Smooth muscle cell (in vitro differentiated cells): ENCODE measurements at regions not wholly inside any gene's neighbourhood (a gene's known extent, or its start where the extent isn't known, plus 50 kb on each side); places are given as distances from the start of the nearest gene placed in this dataset.

Experiments
- DNase-seq: peaks from one replicate; lab custom pipeline; 2025; ENCODE audit not compliant: unreplicated experiment; lab: John Stamatoyannopoulos, UW
- H2AFZ ChIP-seq: fragments of 200-600 bp; sonication (generic); 2 replicates; pipeline ENCODE4 v1.6.0; 2016; ENCODE audit warnings: antibody characterized with exemption, low read depth, mild to moderate bottlenecking
- H3F3A ChIP-seq: fragments of 200-600 bp; sonication (generic); 2 replicates; pipeline ENCODE4 v1.6.0; 2017; ENCODE audit warnings: antibody characterized with exemption, low read depth
- H3K27ac ChIP-seq: fragments of 200-600 bp; sonication (generic); 2 replicates; pipeline ENCODE4 v1.5.1; 2016; ENCODE audit warnings: low read depth, mild to moderate bottlenecking
- H3K27me3 ChIP-seq: fragments of 200-600 bp; sonication (generic); 2 replicates; pipeline ENCODE4 v1.6.1; 2016; ENCODE audit warnings: low read depth, mild to moderate bottlenecking
- H3K36me3 ChIP-seq: fragments of 200-600 bp; sonication (generic); 2 replicates; pipeline ENCODE4 v1.5.1; 2016; ENCODE audit warnings: low read depth
- H3K4me1 ChIP-seq: fragments of 200-600 bp; sonication (generic); 2 replicates; pipeline ENCODE4 v1.5.1; 2016; ENCODE audit warnings: low read depth
- H3K4me2 ChIP-seq: fragments of 200-600 bp; sonication (generic); 2 replicates; pipeline ENCODE4 v1.6.0; 2016; ENCODE audit warnings: mild to moderate bottlenecking
- H3K4me3 ChIP-seq: fragments of 200-600 bp; sonication (generic); 2 replicates; pipeline ENCODE4 v1.5.1; 2016; ENCODE audit warnings: mild to moderate bottlenecking
- H3K79me2 ChIP-seq: fragments of 200-600 bp; sonication (generic); 2 replicates; pipeline ENCODE4 v1.6.0; 2016; ENCODE audit warnings: low read depth, mild to moderate bottlenecking
- H3K9ac ChIP-seq: fragments of 200-600 bp; sonication (generic); 2 replicates; pipeline ENCODE4 v1.6.0; 2016; ENCODE audit warnings: low read depth
- H3K9me3 ChIP-seq: fragments of 200-600 bp; sonication (generic); replicated peaks from 2 replicates; pipeline ENCODE4 v1.5.1; 2016; ENCODE audit warnings: low read depth
- H4K20me1 ChIP-seq: fragments of 200-600 bp; sonication (generic); 2 replicates; pipeline ENCODE4 v1.6.0; 2016; ENCODE audit warnings: low read depth
- WGBS: methylation state at CpG from one replicate; pipeline ENCODE4 v1.1.7; 2016; ENCODE audit warnings: low lambda C conversion rate; 5-methylcytosine and 5-hydroxymethylcytosine counted together
- TF ChIP-seq, protein P1 (sequence below): fragments of 200-600 bp; sonication (generic); IDR thresholded peaks from 2 replicates; pipeline ENCODE4 v1.5.1; 2017; ENCODE audit warnings: borderline replicate concordance, mild to moderate bottlenecking, antibody characterized with exemption; ENCODE audit not compliant: insufficient read depth, poor library complexity, severe bottlenecking

GRCh38 chr5:74094096-74094781, 468.2 kb downstream of the ARHGEF28 start:
- H3K4me1 ChIP-seq = no peaks in the 10 kb centered on the region
- TF ChIP-seq, protein P1, sequence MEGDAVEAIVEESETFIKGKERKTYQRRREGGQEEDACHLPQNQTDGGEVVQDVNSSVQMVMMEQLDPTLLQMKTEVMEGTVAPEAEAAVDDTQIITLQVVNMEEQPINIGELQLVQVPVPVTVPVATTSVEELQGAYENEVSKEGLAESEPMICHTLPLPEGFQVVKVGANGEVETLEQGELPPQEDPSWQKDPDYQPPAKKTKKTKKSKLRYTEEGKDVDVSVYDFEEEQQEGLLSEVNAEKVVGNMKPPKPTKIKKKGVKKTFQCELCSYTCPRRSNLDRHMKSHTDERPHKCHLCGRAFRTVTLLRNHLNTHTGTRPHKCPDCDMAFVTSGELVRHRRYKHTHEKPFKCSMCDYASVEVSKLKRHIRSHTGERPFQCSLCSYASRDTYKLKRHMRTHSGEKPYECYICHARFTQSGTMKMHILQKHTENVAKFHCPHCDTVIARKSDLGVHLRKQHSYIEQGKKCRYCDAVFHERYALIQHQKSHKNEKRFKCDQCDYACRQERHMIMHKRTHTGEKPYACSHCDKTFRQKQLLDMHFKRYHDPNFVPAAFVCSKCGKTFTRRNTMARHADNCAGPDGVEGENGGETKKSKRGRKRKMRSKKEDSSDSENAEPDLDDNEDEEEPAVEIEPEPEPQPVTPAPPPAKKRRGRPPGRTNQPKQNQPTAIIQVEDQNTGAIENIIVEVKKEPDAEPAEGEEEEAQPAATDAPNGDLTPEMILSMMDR = no peak
- H3K27ac ChIP-seq = no peak overlapping the region
- whole genome bisulfite sequencing = 75% methylated on average over 5 of the region's 5 CpGs
- H3K9me3 ChIP-seq = no peaks in the 10 kb centered on the region
- no peaks in the 10 kb centered on the region for H3F3A ChIP-seq
- H4K20me1 ChIP-seq = no peaks in the 10 kb centered on the region
- no peaks in the 10 kb centered on the region for H3K79me2 ChIP-seq
- DNase-seq = no peak
- H3K4me2 ChIP-seq = no peak overlapping the region
- no peaks in the 10 kb centered on the region for H3K36me3 ChIP-seq
- no peak overlapping the region for H3K9ac ChIP-seq
- no peak overlapping the region for H3K4me3 ChIP-seq
- H3K27me3 ChIP-seq = no peaks in the 10 kb centered on the region
- H2AFZ ChIP-seq = no peak overlapping the region

DNA sequence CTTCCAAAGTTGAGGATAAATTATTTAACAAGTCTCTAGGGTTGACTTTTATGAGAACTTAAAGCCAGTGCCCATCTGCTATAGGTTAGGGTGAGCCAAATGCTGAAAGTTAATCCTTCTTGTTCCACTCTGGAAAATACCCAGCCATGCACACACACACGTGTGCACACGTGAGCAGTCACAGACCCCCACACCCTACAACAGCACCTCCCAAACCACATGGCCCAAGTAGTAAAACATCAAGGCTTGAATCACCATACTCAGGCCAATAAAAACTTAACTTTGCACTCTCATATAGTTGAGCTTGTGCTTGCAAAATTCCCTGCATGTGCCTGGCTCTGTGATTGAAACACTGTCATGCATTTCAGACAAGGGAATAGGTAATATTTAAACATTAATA, 467.6 kb downstream of the ARHGEF28 start:
- no peak overlapping the region for H3K27ac ChIP-seq
- no peak for DNase-seq
- no peaks in the 10 kb centered on the region for H4K20me1 ChIP-seq
- H3K4me2 ChIP-seq = no peak overlapping the region
- H3K9me3 ChIP-seq = no peaks in the 10 kb centered on the region
- H3K4me3 ChIP-seq = no peak overlapping the region
- no peaks in the 10 kb centered on the region for H3K79me2 ChIP-seq
- no peak overlapping the region for H3K9ac ChIP-seq
- WGBS = 34% methylated on average over 2 of the region's 2 CpGs
- no peak overlapping the region for H2AFZ ChIP-seq
- H3F3A ChIP-seq = no peaks in the 10 kb centered on the region
- H3K27me3 ChIP-seq = no peaks in the 10 kb centered on the region
- no peaks in the 10 kb centered on the region for H3K36me3 ChIP-seq
- no peaks in the 10 kb centered on the region for H3K4me1 ChIP-seq
- TF ChIP-seq, protein P1 = no peak

- Histone ChIP-seq H3K36me3 (no peaks in the 10 kb centered on the region), H4K20me1 (no peaks in the 10 kb centered on the region), H3K9ac (no peak overlapping the region), H3K4me1 (no peaks in the 10 kb centered on the region), H3K4me2 (no peak overlapping the region), H3K27ac (no peak overlapping the region), H3K9me3 (no peaks in the 10 kb centered on the region), H2AFZ (no peak overlapping the region), H3F3A (no peaks in the 10 kb centered on the region), H3K79me2 (no peaks in the 10 kb centered on the region), H3K4me3 (no peak overlapping the region), H3K27me3 (no peaks in the 10 kb centered on the region)
- 96% methylated on average over 2 of the region's 2 CpGs for WGBS
- no peak for DNase-seq
- TF ChIP-seq, protein P1 = no peak
These were observed 466.8 kb downstream of the ARHGEF28 start for GRCh38 chr5:74092766-74093165.

DNA sequence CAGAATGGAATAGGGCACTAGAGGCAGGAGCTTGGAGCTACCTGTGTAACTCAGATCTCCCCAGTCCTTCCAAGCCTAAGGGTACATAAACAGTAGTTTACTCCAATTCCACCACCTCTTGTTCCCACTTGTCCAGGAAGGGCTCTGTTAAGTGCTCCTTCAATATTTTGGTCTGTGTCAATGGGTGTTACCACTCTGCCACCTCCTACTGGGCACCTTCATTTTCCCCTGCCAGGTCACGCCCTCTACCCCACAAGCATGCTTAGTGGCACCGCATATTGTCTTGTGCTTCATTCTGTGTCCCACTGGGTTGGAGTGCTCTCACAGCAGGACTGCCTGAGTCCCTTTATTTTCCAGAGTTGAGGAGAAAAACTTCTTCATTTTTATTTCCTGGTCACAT, 459.8 kb downstream of the ARHGEF28 start:
- H3K4me3 ChIP-seq = no peak overlapping the region
- H3F3A ChIP-seq = no peaks in the 10 kb centered on the region
- no peaks in the 10 kb centered on the region for H3K27me3 ChIP-seq
- TF ChIP-seq, protein P1 = no peak
- H4K20me1 ChIP-seq = no peaks in the 10 kb centered on the region
- peak overlapping the region; percentile 17 for H3K27ac ChIP-seq
- no peak for DNase-seq
- H3K36me3 ChIP-seq = no peaks in the 10 kb centered on the region
- no peaks in the 10 kb centered on the region for H3K79me2 ChIP-seq
- no peak overlapping the region for H3K4me2 ChIP-seq
- no peak overlapping the region for H3K9ac ChIP-seq
- WGBS = 91% methylated on average over 2 of the region's 2 CpGs
- no peaks in the 10 kb centered on the region for H3K9me3 ChIP-seq
- H3K4me1 ChIP-seq = peaks cover 11% of the 10 kb centered on the region
- H2AFZ ChIP-seq = no peak overlapping the region
